SK-N-SH treated with all-trans-retinoic acid at 6 μM for 48 hours (cell line): ENCODE measurements at regions not wholly inside any gene's neighbourhood (a gene's known extent, or its start where the extent isn't known, plus 50 kb on each side); places are given as distances from the start of the nearest gene placed in this dataset.

Experiments used
- ATAC-seq: fragments of 200-7000 bp; cut with Tn5 transposase; 3 replicates; pipeline ENCODE4 v1.9.1; 2020; ENCODE audit warnings: mild to moderate bottlenecking, moderate library complexity
- ARNTL ChIP-seq: fragments of 450-650 bp; formaldehyde crosslinking; IDR thresholded peaks from 2 replicates; pipeline ENCODE4 v1.5.0; 2020; ENCODE audit warnings: low read depth, mild to moderate bottlenecking, moderate library complexity, borderline replicate concordance
- BACH2 ChIP-seq: fragments of 250-450 bp; sonication (Bioruptor Pico); IDR thresholded peaks from 2 replicates; pipeline ENCODE4 v1.9.0; 2021; ENCODE audit warnings: mild to moderate bottlenecking, borderline replicate concordance
- CREB5 ChIP-seq: fragments of 250-450 bp; sonication (Bioruptor Pico); IDR thresholded peaks from 2 replicates; pipeline ENCODE4 v1.5.1; 2020; ENCODE audit warnings: low read depth, mild to moderate bottlenecking, moderate library complexity
- ESRRG ChIP-seq: fragments of 250-450 bp; sonication (Bioruptor Pico); IDR thresholded peaks from 2 replicates; pipeline ENCODE4 v1.6.1; 2021; ENCODE audit warnings: mild to moderate bottlenecking
- GLIS3 ChIP-seq: fragments of 250-450 bp; sonication (Bioruptor Pico); IDR thresholded peaks from 2 replicates; pipeline ENCODE4 v1.5.0; 2020; ENCODE audit warnings: mild to moderate bottlenecking, moderate library complexity
- ISL1 ChIP-seq: fragments of 250-450 bp; sonication (Bioruptor Pico); IDR thresholded peaks from 2 replicates; pipeline ENCODE4 v2.1.2; 2022; ENCODE audit warnings: mild to moderate bottlenecking, moderate library complexity
- OSR1 ChIP-seq: fragments of 250-450 bp; sonication (Bioruptor Pico); IDR thresholded peaks from 2 replicates; pipeline ENCODE4 v1.8.0; 2022; ENCODE audit warnings: moderate library complexity, mild to moderate bottlenecking, inconsistent platforms
- PPARA ChIP-seq: fragments of 250-450 bp; sonication (Bioruptor Pico); IDR thresholded peaks from 2 replicates; pipeline ENCODE4 v1.5.0; 2020; ENCODE audit warnings: mild to moderate bottlenecking, borderline replicate concordance
- RARB ChIP-seq: fragments of 250-450 bp; sonication (Bioruptor Pico); IDR thresholded peaks from 2 replicates; pipeline ENCODE4 v1.8.0; 2021; ENCODE audit warnings: mild to moderate bottlenecking, moderate library complexity
- SNAI2 ChIP-seq: fragments of 250-450 bp; sonication (Bioruptor Pico); IDR thresholded peaks from 2 replicates; pipeline ENCODE4 v1.5.0; 2020; ENCODE audit warnings: mild to moderate bottlenecking, moderate library complexity
- TCF4 ChIP-seq: fragments of 250-450 bp; sonication (Bioruptor Pico); IDR thresholded peaks from 2 replicates; pipeline ENCODE4 v1.8.0; 2021; ENCODE audit warnings: mild to moderate bottlenecking, moderate library complexity, borderline replicate concordance
- TOX ChIP-seq: fragments of 250-450 bp; sonication (Bioruptor Pico); IDR thresholded peaks from 2 replicates; pipeline ENCODE4 v1.8.0; 2021; ENCODE audit warnings: mild to moderate bottlenecking, moderate library complexity, borderline replicate concordance
- ZFP3 ChIP-seq: fragments of 250-450 bp; sonication (Bioruptor Pico); IDR thresholded peaks from 2 replicates; pipeline ENCODE4 v1.5.0; 2020; ENCODE audit warnings: mild to moderate bottlenecking, moderate library complexity
- ZFP30 ChIP-seq: fragments of 450-650 bp; formaldehyde crosslinking; IDR thresholded peaks from 2 replicates; pipeline ENCODE4 v1.5.0; 2022; ENCODE audit warnings: mild to moderate bottlenecking, moderate library complexity
- ZNF565 ChIP-seq: fragments of 450-650 bp; formaldehyde crosslinking; conservative IDR thresholded peaks from 2 replicates; pipeline ENCODE4 v1.5.0; 2020; ENCODE audit warnings: low read depth, mild to moderate bottlenecking, moderate library complexity
- ZNF70 ChIP-seq: fragments of 450-650 bp; formaldehyde crosslinking; IDR thresholded peaks from 2 replicates; pipeline ENCODE4 v1.5.0; 2020; ENCODE audit warnings: mild to moderate bottlenecking, moderate library complexity
- ZNF8 ChIP-seq: fragments of 450-650 bp; formaldehyde crosslinking; IDR thresholded peaks from 2 replicates; pipeline ENCODE4 v1.5.0; 2020; ENCODE audit warnings: mild to moderate bottlenecking, moderate library complexity
- TF ChIP-seq, protein P1 (sequence below): fragments of 250-450 bp; sonication (Bioruptor Pico); IDR thresholded peaks from 2 replicates; pipeline ENCODE4 v1.5.1; 2021; ENCODE audit warnings: mild to moderate bottlenecking, moderate library complexity
- TF ChIP-seq, protein P2 (sequence below): fragments of 250-450 bp; sonication (Bioruptor Pico); IDR thresholded peaks from 2 replicates; pipeline ENCODE4 v1.5.0; 2020; ENCODE audit warnings: mild to moderate bottlenecking, moderate library complexity
- TF ChIP-seq, protein P3 (sequence below): fragments of 250-450 bp; sonication (Bioruptor Pico); IDR thresholded peaks from 2 replicates; pipeline ENCODE4 v1.8.0; 2020; ENCODE audit warnings: mild to moderate bottlenecking, moderate library complexity, borderline replicate concordance

GRCh38 chr3:194077602-194078001 lies 58.3 kb upstream of the HES1 start:
- ATAC-seq: no peak
- no peak for TF ChIP-seq PPARA (CRISPR knock-in tag)
- no peak for TF ChIP-seq ZFP30 (CRISPR knock-in tag)
- TF ChIP-seq, protein P1, sequence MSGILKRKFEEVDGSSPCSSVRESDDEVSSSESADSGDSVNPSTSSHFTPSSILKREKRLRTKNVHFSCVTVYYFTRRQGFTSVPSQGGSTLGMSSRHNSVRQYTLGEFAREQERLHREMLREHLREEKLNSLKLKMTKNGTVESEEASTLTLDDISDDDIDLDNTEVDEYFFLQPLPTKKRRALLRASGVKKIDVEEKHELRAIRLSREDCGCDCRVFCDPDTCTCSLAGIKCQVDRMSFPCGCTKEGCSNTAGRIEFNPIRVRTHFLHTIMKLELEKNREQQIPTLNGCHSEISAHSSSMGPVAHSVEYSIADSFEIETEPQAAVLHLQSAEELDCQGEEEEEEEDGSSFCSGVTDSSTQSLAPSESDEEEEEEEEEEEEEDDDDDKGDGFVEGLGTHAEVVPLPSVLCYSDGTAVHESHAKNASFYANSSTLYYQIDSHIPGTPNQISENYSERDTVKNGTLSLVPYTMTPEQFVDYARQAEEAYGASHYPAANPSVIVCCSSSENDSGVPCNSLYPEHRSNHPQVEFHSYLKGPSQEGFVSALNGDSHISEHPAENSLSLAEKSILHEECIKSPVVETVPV (CRISPR knock-in tag): no peak

GRCh38 chr3:194078045-194078821 lies 57.7 kb upstream of the HES1 start:
- ATAC-seq: no peak
- TF ChIP-seq ISL1 (CRISPR knock-in tag): no peak
- no peak for TF ChIP-seq ZNF8 (CRISPR knock-in tag)
- TF ChIP-seq ESRRG (CRISPR knock-in tag): no peak
- no peak for TF ChIP-seq ZNF565
- TF ChIP-seq ZFP3 (CRISPR knock-in tag): no peak
- TF ChIP-seq ZNF70 (CRISPR knock-in tag): no peak
- TF ChIP-seq, protein P2, sequence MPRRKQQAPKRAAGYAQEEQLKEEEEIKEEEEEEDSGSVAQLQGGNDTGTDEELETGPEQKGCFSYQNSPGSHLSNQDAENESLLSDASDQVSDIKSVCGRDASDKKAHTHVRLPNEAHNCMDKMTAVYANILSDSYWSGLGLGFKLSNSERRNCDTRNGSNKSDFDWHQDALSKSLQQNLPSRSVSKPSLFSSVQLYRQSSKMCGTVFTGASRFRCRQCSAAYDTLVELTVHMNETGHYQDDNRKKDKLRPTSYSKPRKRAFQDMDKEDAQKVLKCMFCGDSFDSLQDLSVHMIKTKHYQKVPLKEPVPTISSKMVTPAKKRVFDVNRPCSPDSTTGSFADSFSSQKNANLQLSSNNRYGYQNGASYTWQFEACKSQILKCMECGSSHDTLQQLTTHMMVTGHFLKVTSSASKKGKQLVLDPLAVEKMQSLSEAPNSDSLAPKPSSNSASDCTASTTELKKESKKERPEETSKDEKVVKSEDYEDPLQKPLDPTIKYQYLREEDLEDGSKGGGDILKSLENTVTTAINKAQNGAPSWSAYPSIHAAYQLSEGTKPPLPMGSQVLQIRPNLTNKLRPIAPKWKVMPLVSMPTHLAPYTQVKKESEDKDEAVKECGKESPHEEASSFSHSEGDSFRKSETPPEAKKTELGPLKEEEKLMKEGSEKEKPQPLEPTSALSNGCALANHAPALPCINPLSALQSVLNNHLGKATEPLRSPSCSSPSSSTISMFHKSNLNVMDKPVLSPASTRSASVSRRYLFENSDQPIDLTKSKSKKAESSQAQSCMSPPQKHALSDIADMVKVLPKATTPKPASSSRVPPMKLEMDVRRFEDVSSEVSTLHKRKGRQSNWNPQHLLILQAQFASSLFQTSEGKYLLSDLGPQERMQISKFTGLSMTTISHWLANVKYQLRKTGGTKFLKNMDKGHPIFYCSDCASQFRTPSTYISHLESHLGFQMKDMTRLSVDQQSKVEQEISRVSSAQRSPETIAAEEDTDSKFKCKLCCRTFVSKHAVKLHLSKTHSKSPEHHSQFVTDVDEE: no peak
- TF ChIP-seq BACH2 (CRISPR knock-in tag): no peak
- no peak for TF ChIP-seq ARNTL (CRISPR knock-in tag)
- TF ChIP-seq, protein P1 (CRISPR knock-in tag): no peak
- no peak for TF ChIP-seq SNAI2 (CRISPR knock-in tag)
- TF ChIP-seq RARB (CRISPR knock-in tag): no peak
- TF ChIP-seq TOX: no peak
- no peak for TF ChIP-seq PPARA (CRISPR knock-in tag)
- TF ChIP-seq ZFP30 (CRISPR knock-in tag): no peak
- TF ChIP-seq CREB5: no peak
- no peak for TF ChIP-seq GLIS3

GRCh38 chr3:194079702-194080172 lies 56.2 kb upstream of the HES1 start:
- TF ChIP-seq ZFP30 (CRISPR knock-in tag) (no peak), ZNF70 (CRISPR knock-in tag) (no peak), CREB5 (no peak), TOX (no peak)

GRCh38 chr3:194080436-194080835 lies 55.5 kb upstream of the HES1 start:
- no peak for ATAC-seq
- TF ChIP-seq, protein P1 (CRISPR knock-in tag): no peak
- TF ChIP-seq, protein P2: no peak
- TF ChIP-seq RARB (CRISPR knock-in tag) (no peak), BACH2 (CRISPR knock-in tag) (no peak), ZNF70 (CRISPR knock-in tag) (no peak), ZFP3 (CRISPR knock-in tag) (no peak), TCF4 (CRISPR knock-in tag) (no peak), ISL1 (CRISPR knock-in tag) (no peak), OSR1 (CRISPR knock-in tag) (no peak)
- TF ChIP-seq, protein P3, sequence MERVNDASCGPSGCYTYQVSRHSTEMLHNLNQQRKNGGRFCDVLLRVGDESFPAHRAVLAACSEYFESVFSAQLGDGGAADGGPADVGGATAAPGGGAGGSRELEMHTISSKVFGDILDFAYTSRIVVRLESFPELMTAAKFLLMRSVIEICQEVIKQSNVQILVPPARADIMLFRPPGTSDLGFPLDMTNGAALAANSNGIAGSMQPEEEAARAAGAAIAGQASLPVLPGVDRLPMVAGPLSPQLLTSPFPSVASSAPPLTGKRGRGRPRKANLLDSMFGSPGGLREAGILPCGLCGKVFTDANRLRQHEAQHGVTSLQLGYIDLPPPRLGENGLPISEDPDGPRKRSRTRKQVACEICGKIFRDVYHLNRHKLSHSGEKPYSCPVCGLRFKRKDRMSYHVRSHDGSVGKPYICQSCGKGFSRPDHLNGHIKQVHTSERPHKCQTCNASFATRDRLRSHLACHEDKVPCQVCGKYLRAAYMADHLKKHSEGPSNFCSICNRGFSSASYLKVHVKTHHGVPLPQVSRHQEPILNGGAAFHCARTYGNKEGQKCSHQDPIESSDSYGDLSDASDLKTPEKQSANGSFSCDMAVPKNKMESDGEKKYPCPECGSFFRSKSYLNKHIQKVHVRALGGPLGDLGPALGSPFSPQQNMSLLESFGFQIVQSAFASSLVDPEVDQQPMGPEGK (CRISPR knock-in tag): no peak

More at GRCh38 chr3:194079702-194080172, 56.2 kb upstream of the HES1 start:
- ATAC-seq: no peak
